ENCODE measurements at regions not wholly inside any gene's neighbourhood (a gene's known extent, or its start where the extent isn't known, plus 50 kb on each side); places are given as distances from the start of the nearest gene placed in this dataset.

DNA sequence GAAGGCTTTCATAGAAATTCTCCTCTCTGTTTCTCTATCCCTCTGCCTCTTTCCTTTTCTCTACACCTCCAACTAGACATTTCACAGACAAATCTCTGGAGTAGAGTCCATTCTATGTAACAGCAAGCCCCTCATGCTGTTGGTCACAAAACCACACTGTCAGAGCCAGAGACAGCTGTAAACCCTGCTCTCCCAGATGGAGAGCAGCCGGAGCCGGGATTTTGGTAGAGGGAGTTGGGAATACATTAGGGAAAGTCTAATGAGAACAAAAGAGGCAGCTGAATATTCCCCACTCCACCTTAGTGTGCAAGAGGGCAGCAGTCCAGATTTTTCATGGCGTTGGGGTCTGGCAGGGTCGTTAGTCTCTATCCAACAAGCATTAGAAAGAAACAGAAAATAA is 68.3 kb upstream of the EDN1 start:
- Mint-ChIP-seq H3K4me3 (no peak overlapping the region), H3K9me3 (no peaks in the 10 kb centered on the region), H3K4me1 (no peaks in the 10 kb centered on the region), H3K36me3 (ENCODE audit: low read depth) (no peaks in the 10 kb centered on the region), H3K27me3 (no peaks in the 10 kb centered on the region), H3K27ac (no peak overlapping the region)
- DNase-seq, result no peak
- ChIA-PET POLR2A (no interaction called here), CTCF (no interaction called here)

GRCh38 chr6:12222405-12223366 is 67.5 kb upstream of the EDN1 start:
- no peaks in the 10 kb centered on the region for H3K36me3 Mint-ChIP-seq (ENCODE audit: low read depth)
- no peak overlapping the region for H3K4me3 Mint-ChIP-seq

GRCh38 chr6:12223383-12223782 is 66.8 kb upstream of the EDN1 start:
- POLR2A ChIA-PET, result no interaction called here
- DNase-seq, result no peak
- Mint-ChIP-seq H3K4me3 (no peak overlapping the region), H3K36me3 (ENCODE audit: low read depth) (no peaks in the 10 kb centered on the region), H3K27ac (no peak overlapping the region), H3K27me3 (no peaks in the 10 kb centered on the region), H3K9me3 (no peaks in the 10 kb centered on the region), H3K4me1 (no peaks in the 10 kb centered on the region)
- CTCF ChIA-PET, result no interaction called here

More at GRCh38 chr6:12222405-12223366, 67.5 kb upstream of the EDN1 start:
- ChIA-PET CTCF (no interaction called here), POLR2A (no interaction called here)
- Mint-ChIP-seq H3K9me3 (no peaks in the 10 kb centered on the region), H3K4me1 (no peaks in the 10 kb centered on the region), H3K27me3 (no peaks in the 10 kb centered on the region), H3K27ac (no peak overlapping the region)
- DNase-seq, result no peak

DNA sequence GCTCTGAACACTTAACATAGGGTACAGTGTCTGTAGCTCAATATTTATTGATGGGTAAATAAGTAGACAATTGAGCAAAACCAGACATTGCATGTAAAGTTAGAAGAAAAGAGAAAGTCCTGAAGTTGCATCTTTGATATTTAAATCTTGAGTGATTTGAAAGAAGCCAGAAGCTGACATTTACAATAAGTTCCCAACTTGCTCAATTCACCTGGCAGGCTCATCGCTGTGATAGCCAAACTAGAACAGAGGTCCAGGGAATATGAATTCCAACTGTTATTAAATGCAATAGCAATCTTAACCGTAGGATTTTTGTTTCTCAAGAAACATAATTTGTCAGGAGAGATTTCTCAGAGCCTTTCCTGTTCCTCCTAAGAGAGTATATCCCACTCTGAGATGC is 65.9 kb upstream of the EDN1 start:
- DNase-seq, result no peak
- no peak overlapping the region for H3K4me3 Mint-ChIP-seq
- H3K27me3 Mint-ChIP-seq, result no peaks in the 10 kb centered on the region
- ChIA-PET POLR2A (no interaction called here), CTCF (no interaction called here)
- H3K4me1 Mint-ChIP-seq, result no peaks in the 10 kb centered on the region
- H3K27ac Mint-ChIP-seq, result no peak overlapping the region
- H3K36me3 Mint-ChIP-seq (ENCODE audit: low read depth), result no peaks in the 10 kb centered on the region
- H3K9me3 Mint-ChIP-seq, result no peaks in the 10 kb centered on the region

DNA sequence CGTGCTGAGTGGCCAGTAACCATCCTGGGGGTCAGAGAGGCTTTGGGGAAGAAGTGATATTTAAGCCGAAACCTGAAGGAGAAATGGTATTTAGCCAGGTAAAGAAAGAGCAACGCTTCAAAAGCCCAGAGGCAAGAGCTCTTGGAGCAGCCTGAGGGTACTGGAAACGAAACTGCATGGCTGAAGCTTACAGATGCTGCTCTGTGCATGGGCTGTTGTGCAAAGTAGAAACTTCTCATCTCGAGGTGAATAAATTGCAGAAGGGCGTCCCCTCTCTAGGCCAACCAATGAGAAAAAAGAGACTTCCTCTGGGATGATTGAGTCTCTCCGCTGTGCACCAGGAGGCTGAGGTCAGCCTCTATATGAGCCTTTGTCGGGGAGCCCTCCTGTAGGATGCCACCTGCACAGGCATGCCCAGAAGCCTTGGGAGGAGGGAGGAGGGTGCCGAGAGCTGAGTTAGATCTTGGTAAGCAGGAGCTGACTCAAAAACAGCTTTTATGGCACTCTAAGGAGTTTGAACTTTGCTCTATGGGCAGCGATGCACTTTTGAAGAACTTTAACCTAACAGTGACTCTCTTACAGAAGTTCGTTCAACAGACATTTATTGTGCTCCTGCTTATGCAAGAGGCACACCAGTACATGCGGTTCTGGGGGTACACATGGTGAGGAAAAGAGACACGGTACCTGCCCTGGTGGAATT is 61.6 kb upstream of the EDN1 start:
- Mint-ChIP-seq H3K4me1 (peaks cover 15% of the 10 kb centered on the region), H3K4me3 (no peak overlapping the region), H3K36me3 (ENCODE audit: low read depth) (no peaks in the 10 kb centered on the region), H3K27me3 (no peaks in the 10 kb centered on the region), H3K27ac (no peak overlapping the region), H3K9me3 (no peaks in the 10 kb centered on the region)
- ChIA-PET POLR2A (no interaction called here), CTCF (no interaction called here)
- DNase-seq, result no peak

- H3K27ac Mint-ChIP-seq, result no peak overlapping the region
- ChIA-PET POLR2A (no interaction called here), CTCF (no interaction called here)
- H3K4me3 Mint-ChIP-seq, result no peak overlapping the region
- DNase-seq, result no peak
- H3K27me3 Mint-ChIP-seq, result no peaks in the 10 kb centered on the region
- peaks cover 22% of the 10 kb centered on the region for H3K4me1 Mint-ChIP-seq
- no peaks in the 10 kb centered on the region for H3K36me3 Mint-ChIP-seq (ENCODE audit: low read depth)
- no peaks in the 10 kb centered on the region for H3K9me3 Mint-ChIP-seq
Observed at GRCh38 chr6:12229332-12229731, 60.8 kb upstream of the EDN1 start.

DNA sequence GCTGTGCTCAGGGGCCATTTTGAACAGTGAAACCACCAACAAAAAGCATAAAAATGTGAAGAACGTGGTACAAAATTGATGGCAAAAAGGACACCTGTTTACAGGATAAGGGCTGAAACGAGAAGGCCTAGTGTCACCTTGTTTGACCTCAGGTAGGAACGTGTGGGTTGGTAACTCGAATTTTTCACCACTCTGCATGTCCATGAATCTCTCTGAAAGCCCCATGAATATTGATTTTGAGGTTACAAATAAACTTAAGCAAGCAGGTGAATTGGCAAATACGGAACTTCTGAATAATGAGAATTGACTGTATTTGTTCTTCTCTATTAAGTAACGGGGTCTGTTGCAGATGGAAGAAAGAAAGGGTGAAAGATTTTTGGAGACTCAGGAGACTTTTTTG is 59.6 kb upstream of the EDN1 start:
- ChIA-PET CTCF (no interaction called here), POLR2A (no interaction called here)
- Mint-ChIP-seq H3K4me1 (peaks cover 22% of the 10 kb centered on the region), H3K27me3 (no peaks in the 10 kb centered on the region), H3K9me3 (no peaks in the 10 kb centered on the region), H3K27ac (no peak overlapping the region), H3K4me3 (no peak overlapping the region), H3K36me3 (ENCODE audit: low read depth) (no peaks in the 10 kb centered on the region)
- no peak for DNase-seq

DNA sequence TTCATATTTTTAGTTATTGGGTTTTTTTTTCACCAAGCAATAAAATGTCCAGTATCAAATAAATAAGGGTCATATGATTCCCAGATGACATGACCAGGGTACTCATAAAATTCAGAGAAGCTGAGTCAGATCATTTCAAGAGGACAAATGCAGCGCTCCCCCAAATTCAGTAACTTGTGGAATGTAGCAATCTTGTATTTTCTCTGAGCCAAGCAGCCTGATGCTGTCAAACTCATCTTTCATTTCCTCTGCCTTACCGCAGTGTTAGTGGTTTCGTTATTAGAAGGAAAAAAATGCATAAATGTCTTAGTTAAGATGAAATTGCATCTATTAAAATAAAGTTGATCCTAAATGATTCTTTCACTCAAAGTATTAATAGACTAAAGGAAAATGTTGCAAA is 57.8 kb upstream of the EDN1 start:
- Mint-ChIP-seq H3K4me3 (no peak overlapping the region), H3K27me3 (no peaks in the 10 kb centered on the region), H3K4me1 (peaks cover 22% of the 10 kb centered on the region), H3K36me3 (ENCODE audit: low read depth) (no peaks in the 10 kb centered on the region), H3K27ac (peak overlapping the region; percentile 19), H3K9me3 (no peaks in the 10 kb centered on the region)
- no peak for DNase-seq
- ChIA-PET CTCF (interaction anchor here (1.0 kb wide), 1 partner anchor 58 kb away, joined by 4 read pairs; the partner anchor contains the start of gene EDN1), POLR2A (no interaction called here)

GRCh38 chr6:12232821-12233220 is 57.3 kb upstream of the EDN1 start:
- no peaks in the 10 kb centered on the region for H3K27me3 Mint-ChIP-seq
- no peaks in the 10 kb centered on the region for H3K9me3 Mint-ChIP-seq
- CTCF ChIA-PET, result interaction anchor here (1.0 to 1.6 kb wide), 3 partner anchors 13 to 57 kb away, joined by 3 to 4 read pairs (median 3); partner anchors contain the start of gene EDN1
- H3K4me1 Mint-ChIP-seq, result peaks cover 22% of the 10 kb centered on the region
- POLR2A ChIA-PET, result no interaction called here
- H3K4me3 Mint-ChIP-seq, result no peak overlapping the region
- no peaks in the 10 kb centered on the region for H3K36me3 Mint-ChIP-seq (ENCODE audit: low read depth)
- DNase-seq, result no peak
- peak overlapping the region; percentile 19 for H3K27ac Mint-ChIP-seq

DNA sequence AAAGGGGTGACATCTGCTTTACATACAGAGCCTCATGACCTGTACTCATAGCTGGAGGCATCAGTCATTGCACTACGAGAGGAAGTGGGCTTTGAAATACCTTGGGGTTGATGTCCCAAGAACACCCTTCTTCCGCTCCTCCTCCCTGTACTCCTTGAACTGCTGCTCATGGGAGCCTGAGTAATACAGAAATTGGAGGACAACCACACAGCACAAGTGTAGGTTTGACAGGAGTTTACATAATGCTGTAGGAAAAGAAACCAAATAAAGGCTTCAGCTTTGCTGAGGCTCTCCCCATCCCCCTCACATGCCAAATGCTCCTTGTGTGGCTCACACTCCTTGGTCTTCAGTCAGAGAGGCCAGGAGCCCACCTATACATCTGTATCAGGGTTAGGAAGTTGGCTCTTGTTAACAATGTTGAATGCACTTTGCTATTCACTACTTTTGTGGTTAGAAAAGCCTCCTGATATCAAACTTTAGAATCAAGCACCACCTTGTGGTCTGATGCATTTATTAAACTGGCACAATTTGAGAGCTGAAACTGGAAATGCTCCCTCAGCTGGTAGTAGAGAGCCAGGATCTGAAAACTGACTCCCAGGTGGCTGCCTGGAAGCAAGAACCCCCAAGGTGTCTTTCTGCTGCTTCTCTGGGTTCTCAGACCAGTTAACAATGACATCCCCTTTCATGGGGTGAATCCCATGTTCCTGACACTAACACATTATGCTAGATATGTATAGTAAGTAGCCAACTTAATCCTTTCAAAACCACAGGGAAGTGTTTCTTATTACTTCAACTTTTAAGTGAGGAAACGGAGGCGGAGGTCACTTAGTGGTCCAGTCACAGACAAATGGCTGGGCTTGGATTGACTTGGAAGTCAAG is 56.2 kb upstream of the EDN1 start:
- ChIA-PET CTCF (interaction anchor here (0.6 to 1.6 kb wide), 7 partner anchors 12 to 579 kb away, joined by 3 read pairs; no protein-coding TSS in a partner anchor), POLR2A (no interaction called here)
- no peaks in the 10 kb centered on the region for H3K9me3 Mint-ChIP-seq
- DNase-seq, result peak; percentile 64
- peaks cover 28% of the 10 kb centered on the region for H3K4me1 Mint-ChIP-seq
- H3K36me3 Mint-ChIP-seq (ENCODE audit: low read depth), result no peaks in the 10 kb centered on the region
- no peak overlapping the region for H3K4me3 Mint-ChIP-seq
- peak overlapping the region; percentile 60 for H3K27ac Mint-ChIP-seq
- no peaks in the 10 kb centered on the region for H3K27me3 Mint-ChIP-seq

GRCh38 chr6:12235341-12235740 is 54.8 kb upstream of the EDN1 start:
- no peak overlapping the region for H3K4me3 Mint-ChIP-seq
- no peaks in the 10 kb centered on the region for H3K9me3 Mint-ChIP-seq
- no peaks in the 10 kb centered on the region for H3K36me3 Mint-ChIP-seq (ENCODE audit: low read depth)
- H3K4me1 Mint-ChIP-seq, result peaks cover 28% of the 10 kb centered on the region
- DNase-seq, result no peak
- CTCF ChIA-PET, result no interaction called here
- H3K27ac Mint-ChIP-seq, result no peak overlapping the region
- POLR2A ChIA-PET, result no interaction called here
- H3K27me3 Mint-ChIP-seq, result no peaks in the 10 kb centered on the region

- no peaks in the 10 kb centered on the region for H3K9me3 Mint-ChIP-seq
- CTCF ChIA-PET, result interaction anchor here (1.1 to 1.4 kb wide), 2 partner anchors 10 to 52 kb away, joined by 3 to 4 read pairs; partner anchors contain the start of gene EDN1
- no peak overlapping the region for H3K27ac Mint-ChIP-seq
- no peak overlapping the region for H3K4me3 Mint-ChIP-seq
- no peak for DNase-seq
- H3K4me1 Mint-ChIP-seq, result peaks cover 17% of the 10 kb centered on the region
- H3K36me3 Mint-ChIP-seq (ENCODE audit: low read depth), result no peaks in the 10 kb centered on the region
- H3K27me3 Mint-ChIP-seq, result no peaks in the 10 kb centered on the region
- POLR2A ChIA-PET, result no interaction called here
Observed at GRCh38 chr6:12238219-12238618, 51.9 kb upstream of the EDN1 start.

Measured in activated CD4-positive, alpha-beta T cell treated with anti-CD3 and anti-CD28 coated beads, Interleukin-2, amount 10 ng/mL, durations not matched to agents 7 days and 5 days (primary cell).